ENCODE measurements at regions not wholly inside any gene's neighbourhood (a gene's known extent, or its start where the extent isn't known, plus 50 kb on each side); places are given as distances from the start of the nearest gene placed in this dataset.

- no peak for TF ChIP-seq CTCF (IDR thresholded peaks at IDR 0.05)
- no peak for TF ChIP-seq POLR2A (IDR thresholded peaks at IDR 0.05)
- TF ChIP-seq POLR2AphosphoS5 (IDR thresholded peaks at IDR 0.05): no peak
- TF ChIP-seq EP300 (IDR thresholded peaks at IDR 0.05): no peak
These were observed 193.4 kb upstream of the STEAP4 start for GRCh38 chr7:88500131-88500530.
